C4-2B (cell line): ENCODE measurements at regions not wholly inside any gene's neighbourhood (a gene's known extent, or its start where the extent isn't known, plus 50 kb on each side); places are given as distances from the start of the nearest gene placed in this dataset.

Experiments used
- H3K27ac ChIP-seq: fragments of 450-650 bp; 2 replicates; pipeline ENCODE4 v1.5.1; 2017
- CTCF ChIP-seq: fragments of 450-650 bp; conservative IDR thresholded peaks from 2 replicates; pipeline ENCODE4 v1.5.1; 2017; ENCODE audit warnings: mild to moderate bottlenecking
- ZFX ChIP-seq: fragments of 450-650 bp; IDR thresholded peaks from 2 replicates; pipeline ENCODE4 v1.6.1; 2017

- no peak for TF ChIP-seq CTCF
- TF ChIP-seq ZFX = no peak
Observed at GRCh38 chr2:220134756-220135534, 507.5 kb downstream of the SLC4A3 start.

GRCh38 chr2:220143336-220143735 is 515.9 kb downstream of the SLC4A3 start:
- TF ChIP-seq CTCF (no peak), ZFX (no peak)
- no peak overlapping the region for H3K27ac ChIP-seq

More at GRCh38 chr2:220134756-220135534, 507.5 kb downstream of the SLC4A3 start:
- H3K27ac ChIP-seq = no peak overlapping the region

- TF ChIP-seq ZFX = no peak
- no peak for TF ChIP-seq CTCF
- H3K27ac ChIP-seq = no peak overlapping the region
Observed at GRCh38 chr2:220144411-220144810, 517.0 kb downstream of the SLC4A3 start.

- H3K27ac ChIP-seq = no peak overlapping the region
Observed at GRCh38 chr2:220147161-220148038, 520.0 kb downstream of the SLC4A3 start.

GRCh38 chr2:220148471-220149248 is 521.2 kb downstream of the SLC4A3 start:
- no peak for TF ChIP-seq ZFX
- no peak for TF ChIP-seq CTCF

More at GRCh38 chr2:220147161-220148038, 520.0 kb downstream of the SLC4A3 start:
- TF ChIP-seq CTCF = no peak
- no peak for TF ChIP-seq ZFX

GRCh38 chr2:220151341-220151740 is 523.9 kb downstream of the SLC4A3 start:
- no peak overlapping the region for H3K27ac ChIP-seq
- TF ChIP-seq CTCF = no peak
- no peak for TF ChIP-seq ZFX

More at GRCh38 chr2:220148471-220149248, 521.2 kb downstream of the SLC4A3 start:
- H3K27ac ChIP-seq = no peak overlapping the region
